HEK293 (cell line): ENCODE measurements at regions not wholly inside any gene's neighbourhood (a gene's known extent, or its start where the extent isn't known, plus 50 kb on each side); places are given as distances from the start of the nearest gene placed in this dataset.

Source experiments
- CTCF ChIA-PET: fragments of 350-600 bp; formaldehyde crosslinking; extraction: SDS; loops from one replicate; lab custom pipeline; 2021; ENCODE audit warnings: antibody characterized with exemption; lab: Yijun Ruan, JAX
- POLR2A ChIA-PET: fragments of 300-600 bp; formaldehyde crosslinking; extraction: SDS; loops from one replicate; lab custom pipeline; 2020; ENCODE audit warnings: antibody characterized with exemption, inconsistent platforms; lab: Yijun Ruan, JAX
- H3K27ac ChIP-seq: fragments of 200-500 bp; sonication (Bioruptor generic); 2 replicates; pipeline ENCODE4 v1.5.1; 2014; ENCODE audit warnings: low read depth, low read length, control low read depth, inconsistent platforms; ENCODE audit errors: extremely low read depth
- H3K36me3 ChIP-seq, 2 experiments: fragments of 200-500 bp in 1 of 2; sonication (Bioruptor generic) in 1 of 2; 1 replicate in 1 of 2; 2 replicates in 1 of 2; pipeline ENCODE4 v1.5.1; 2014 to 2017; ENCODE audit warnings: inconsistent platforms in 2 of 2, low read length in 2 of 2; ENCODE audit not compliant: control insufficient read depth in 2 of 2, insufficient read depth in 1 of 2
- H3K4me1 ChIP-seq: fragments of 200-500 bp; sonication (Bioruptor generic); 2 replicates; pipeline ENCODE4 v1.5.1; 2014; ENCODE audit warnings: mild to moderate bottlenecking, low read length, inconsistent platforms; ENCODE audit not compliant: control insufficient read depth, insufficient read depth
- H3K4me3 ChIP-seq: 2 replicates; pipeline ENCODE4 v1.5.1; 2011; ENCODE audit warnings: low read depth, mild to moderate bottlenecking, control low read depth, low read length, moderate library complexity
- H3K9me3 ChIP-seq: fragments of 200-500 bp; sonication (Bioruptor generic); 2 replicates; pipeline ENCODE4 v1.5.1; 2014; ENCODE audit warnings: low read depth, low read length, inconsistent platforms; ENCODE audit not compliant: control insufficient read depth, insufficient read depth
- BCL11B ChIP-seq: fragments of 450-650 bp; formaldehyde crosslinking; IDR thresholded peaks from 2 replicates; pipeline ENCODE4 v1.5.1; 2016; ENCODE audit warnings: low read depth, missing biosample characterization, missing genetic modification characterization
- ELK4 ChIP-seq: IDR thresholded peaks from 2 replicates; pipeline ENCODE4 v1.6.1; 2011; ENCODE audit warnings: mild to moderate bottlenecking, low read depth, low read length, borderline replicate concordance
- GLI4 ChIP-seq: fragments of 450-650 bp; formaldehyde crosslinking; IDR thresholded peaks from 2 replicates; pipeline ENCODE4 v1.5.1; 2016; ENCODE audit warnings: missing biosample characterization, missing genetic modification characterization
- RBAK ChIP-seq: fragments of 450-650 bp; formaldehyde crosslinking; IDR thresholded peaks from 2 replicates; pipeline ENCODE4 v1.5.1; 2016; ENCODE audit warnings: missing biosample characterization, missing genetic modification characterization
- SP7 ChIP-seq: fragments of 450-650 bp; formaldehyde crosslinking; IDR thresholded peaks from 2 replicates; pipeline ENCODE4 v1.5.1; 2016; ENCODE audit warnings: missing biosample characterization, missing genetic modification characterization
- ZBTB8A ChIP-seq: fragments of 450-650 bp; formaldehyde crosslinking; IDR thresholded peaks from 2 replicates; pipeline ENCODE4 v1.5.1; 2016; ENCODE audit warnings: missing biosample characterization, missing genetic modification characterization
- ZEB2 ChIP-seq: fragments of 450-650 bp; formaldehyde crosslinking; IDR thresholded peaks from 2 replicates; pipeline ENCODE4 v1.5.1; 2016; ENCODE audit warnings: missing biosample characterization, missing genetic modification characterization
- ZFP3 ChIP-seq: fragments of 450-650 bp; formaldehyde crosslinking; IDR thresholded peaks from 2 replicates; pipeline ENCODE4 v1.5.1; 2016; ENCODE audit warnings: low read depth, missing biosample characterization, missing genetic modification characterization
- ZFP41 ChIP-seq: fragments of 450-650 bp; formaldehyde crosslinking; IDR thresholded peaks from 2 replicates; pipeline ENCODE4 v1.5.1; 2016; ENCODE audit warnings: missing biosample characterization, missing genetic modification characterization, borderline replicate concordance
- ZNF10 ChIP-seq: fragments of 450-650 bp; formaldehyde crosslinking; IDR thresholded peaks from 2 replicates; pipeline ENCODE4 v1.5.1; 2017; ENCODE audit warnings: missing biosample characterization, missing genetic modification characterization
- ZNF112 ChIP-seq: fragments of 450-650 bp; formaldehyde crosslinking; IDR thresholded peaks from 2 replicates; pipeline ENCODE4 v1.5.0; 2017; ENCODE audit warnings: missing biosample characterization, missing genetic modification characterization
- ZNF132 ChIP-seq: fragments of 450-650 bp; formaldehyde crosslinking; IDR thresholded peaks from 2 replicates; pipeline ENCODE4 v1.5.1; 2017; ENCODE audit warnings: missing biosample characterization, missing genetic modification characterization, borderline replicate concordance
- ZNF138 ChIP-seq: fragments of 450-650 bp; formaldehyde crosslinking; IDR thresholded peaks from 2 replicates; pipeline ENCODE4 v1.5.1; 2016; ENCODE audit warnings: missing biosample characterization, missing genetic modification characterization, borderline replicate concordance
- ZNF146 ChIP-seq: fragments of 450-650 bp; formaldehyde crosslinking; IDR thresholded peaks from 2 replicates; pipeline ENCODE4 v1.5.1; 2016; ENCODE audit warnings: missing biosample characterization, missing genetic modification characterization
- ZNF157 ChIP-seq: fragments of 450-650 bp; formaldehyde crosslinking; IDR thresholded peaks from 2 replicates; pipeline ENCODE4 v1.5.1; 2016; ENCODE audit warnings: missing biosample characterization, missing genetic modification characterization
- ZNF324 ChIP-seq: fragments of 450-650 bp; formaldehyde crosslinking; IDR thresholded peaks from 2 replicates; pipeline ENCODE4 v1.5.1; 2016; ENCODE audit warnings: missing biosample characterization, missing genetic modification characterization
- ZNF449 ChIP-seq: fragments of 450-650 bp; formaldehyde crosslinking; IDR thresholded peaks from 2 replicates; pipeline ENCODE4 v1.5.1; 2017; ENCODE audit warnings: missing biosample characterization, mild to moderate bottlenecking, missing genetic modification characterization, moderate library complexity
- ZNF510 ChIP-seq: fragments of 450-650 bp; formaldehyde crosslinking; IDR thresholded peaks from 2 replicates; pipeline ENCODE4 v1.5.1; 2018; ENCODE audit warnings: mild to moderate bottlenecking, missing genetic modification characterization, missing biosample characterization; ENCODE audit not compliant: insufficient replicate concordance
- ZNF544 ChIP-seq: fragments of 450-650 bp; formaldehyde crosslinking; IDR thresholded peaks from 2 replicates; pipeline ENCODE4 v1.5.0; 2017; ENCODE audit warnings: missing biosample characterization, missing genetic modification characterization
- ZNF560 ChIP-seq: fragments of 450-650 bp; formaldehyde crosslinking; IDR thresholded peaks from 2 replicates; pipeline ENCODE4 v1.5.1; 2017; ENCODE audit warnings: missing biosample characterization, missing genetic modification characterization, borderline replicate concordance
- ZNF624 ChIP-seq: fragments of 450-650 bp; formaldehyde crosslinking; IDR thresholded peaks from 2 replicates; pipeline ENCODE4 v1.5.1; 2017; ENCODE audit warnings: missing biosample characterization, missing genetic modification characterization
- ZNF664 ChIP-seq: fragments of 450-650 bp; formaldehyde crosslinking; IDR thresholded peaks from 2 replicates; pipeline ENCODE4 v1.5.1; 2016; ENCODE audit warnings: missing biosample characterization, missing genetic modification characterization
- ZNF747 ChIP-seq: fragments of 450-650 bp; formaldehyde crosslinking; IDR thresholded peaks from 2 replicates; pipeline ENCODE4 v1.5.1; 2016; ENCODE audit warnings: missing biosample characterization, missing genetic modification characterization
- ZNF768 ChIP-seq: fragments of 450-650 bp; formaldehyde crosslinking; IDR thresholded peaks from 2 replicates; pipeline ENCODE4 v1.5.1; 2018; ENCODE audit warnings: missing biosample characterization, mild to moderate bottlenecking, missing genetic modification characterization
- ZSCAN30 ChIP-seq: fragments of 450-650 bp; IDR thresholded peaks from 2 replicates; pipeline ENCODE4 v1.5.1; 2018; ENCODE audit warnings: missing biosample characterization, mild to moderate bottlenecking, missing genetic modification characterization, moderate library complexity
- TF ChIP-seq, protein P1 (sequence below): fragments of 450-650 bp; formaldehyde crosslinking; IDR thresholded peaks from 2 replicates; pipeline ENCODE4 v1.5.1; 2016; ENCODE audit warnings: missing biosample characterization, missing genetic modification characterization
- TF ChIP-seq, protein P2 (sequence below): fragments of 450-650 bp; formaldehyde crosslinking; conservative IDR thresholded peaks from 2 replicates; pipeline ENCODE4 v1.5.1; 2016; ENCODE audit warnings: low read depth, missing biosample characterization, missing genetic modification characterization

GRCh38 chr13:33612641-33613638 is 205.0 kb upstream of the RFC3 start:
- H3K9me3 ChIP-seq = no peaks in the 10 kb centered on the region
- H3K4me3 ChIP-seq = no peak overlapping the region
- H3K27ac ChIP-seq = no peak overlapping the region
- TF ChIP-seq ZEB2 (tag by site-specific recombination) (no peak), ZNF10 (tag by site-specific recombination) (no peak), ZNF138 (tag by site-specific recombination) (no peak), ZNF157 (tag by site-specific recombination) (no peak), RBAK (tag by site-specific recombination) (no peak), ZNF560 (no peak), ZNF324 (tag by site-specific recombination) (no peak), ELK4 (no peak), ZSCAN30 (tag by site-specific recombination) (no peak), ZNF146 (tag by site-specific recombination) (no peak), ZNF112 (tag by site-specific recombination) (no peak)
- TF ChIP-seq, protein P1, sequence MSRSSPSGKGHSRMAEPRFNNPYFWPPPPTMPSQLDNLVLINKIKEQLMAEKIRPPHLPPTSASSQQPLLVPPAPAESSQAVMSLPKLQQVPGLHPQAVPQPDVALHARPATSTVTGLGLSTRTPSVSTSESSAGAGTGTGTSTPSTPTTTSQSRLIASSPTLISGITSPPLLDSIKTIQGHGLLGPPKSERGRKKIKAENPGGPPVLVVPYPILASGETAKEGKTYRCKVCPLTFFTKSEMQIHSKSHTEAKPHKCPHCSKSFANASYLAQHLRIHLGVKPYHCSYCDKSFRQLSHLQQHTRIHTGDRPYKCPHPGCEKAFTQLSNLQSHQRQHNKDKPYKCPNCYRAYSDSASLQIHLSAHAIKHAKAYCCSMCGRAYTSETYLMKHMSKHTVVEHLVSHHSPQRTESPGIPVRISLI = no peak
- H3K36me3 ChIP-seq = no peaks in the 10 kb centered on the region
- ChIA-PET POLR2A (no interaction called here), CTCF (interaction anchor here (0.6 kb wide), 1 partner anchor 34 kb away, joined by 3 read pairs; no protein-coding TSS in a partner anchor)
- H3K4me1 ChIP-seq = no peaks in the 10 kb centered on the region

DNA sequence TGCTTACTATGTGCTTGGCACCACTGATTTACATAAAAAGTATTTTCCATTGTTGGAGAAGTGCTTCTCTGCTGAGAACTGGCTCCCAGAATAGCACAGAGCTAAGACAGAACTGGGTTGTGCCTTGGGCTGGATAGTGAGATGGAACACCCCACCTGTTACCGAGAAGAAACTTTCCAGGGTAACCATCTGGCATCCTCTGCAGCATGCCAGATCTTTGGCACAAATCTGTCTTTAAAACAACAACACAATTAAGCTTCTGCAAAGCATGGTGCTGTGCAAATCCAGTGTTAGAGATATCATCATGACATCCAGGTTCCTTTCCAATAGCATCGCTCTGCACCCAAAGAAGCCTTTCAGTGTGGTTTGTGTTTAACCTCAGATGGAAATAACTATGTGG is 202.5 kb upstream of the RFC3 start:
- H3K4me3 ChIP-seq = no peak overlapping the region
- ChIA-PET POLR2A (no interaction called here), CTCF (no interaction called here)
- H3K9me3 ChIP-seq = no peaks in the 10 kb centered on the region
- H3K36me3 ChIP-seq = no peaks in the 10 kb centered on the region
- no peaks in the 10 kb centered on the region for H3K4me1 ChIP-seq
- no peak overlapping the region for H3K27ac ChIP-seq
- TF ChIP-seq ZNF510 (tag by site-specific recombination) (no peak), ZNF544 (tag by site-specific recombination) (no peak), SP7 (no peak), ZNF10 (tag by site-specific recombination) (no peak), ZNF747 (tag by site-specific recombination) (no peak), ZBTB8A (tag by site-specific recombination) (no peak), BCL11B (tag by site-specific recombination) (no peak), ZFP3 (no peak), ZNF664 (tag by site-specific recombination) (no peak), ZNF624 (tag by site-specific recombination) (no peak), ZNF768 (tag by site-specific recombination) (no peak), GLI4 (no peak), ZNF449 (tag by site-specific recombination) (no peak), ZNF132 (tag by site-specific recombination) (no peak), ZFP41 (tag by site-specific recombination) (no peak)
- TF ChIP-seq, protein P2, sequence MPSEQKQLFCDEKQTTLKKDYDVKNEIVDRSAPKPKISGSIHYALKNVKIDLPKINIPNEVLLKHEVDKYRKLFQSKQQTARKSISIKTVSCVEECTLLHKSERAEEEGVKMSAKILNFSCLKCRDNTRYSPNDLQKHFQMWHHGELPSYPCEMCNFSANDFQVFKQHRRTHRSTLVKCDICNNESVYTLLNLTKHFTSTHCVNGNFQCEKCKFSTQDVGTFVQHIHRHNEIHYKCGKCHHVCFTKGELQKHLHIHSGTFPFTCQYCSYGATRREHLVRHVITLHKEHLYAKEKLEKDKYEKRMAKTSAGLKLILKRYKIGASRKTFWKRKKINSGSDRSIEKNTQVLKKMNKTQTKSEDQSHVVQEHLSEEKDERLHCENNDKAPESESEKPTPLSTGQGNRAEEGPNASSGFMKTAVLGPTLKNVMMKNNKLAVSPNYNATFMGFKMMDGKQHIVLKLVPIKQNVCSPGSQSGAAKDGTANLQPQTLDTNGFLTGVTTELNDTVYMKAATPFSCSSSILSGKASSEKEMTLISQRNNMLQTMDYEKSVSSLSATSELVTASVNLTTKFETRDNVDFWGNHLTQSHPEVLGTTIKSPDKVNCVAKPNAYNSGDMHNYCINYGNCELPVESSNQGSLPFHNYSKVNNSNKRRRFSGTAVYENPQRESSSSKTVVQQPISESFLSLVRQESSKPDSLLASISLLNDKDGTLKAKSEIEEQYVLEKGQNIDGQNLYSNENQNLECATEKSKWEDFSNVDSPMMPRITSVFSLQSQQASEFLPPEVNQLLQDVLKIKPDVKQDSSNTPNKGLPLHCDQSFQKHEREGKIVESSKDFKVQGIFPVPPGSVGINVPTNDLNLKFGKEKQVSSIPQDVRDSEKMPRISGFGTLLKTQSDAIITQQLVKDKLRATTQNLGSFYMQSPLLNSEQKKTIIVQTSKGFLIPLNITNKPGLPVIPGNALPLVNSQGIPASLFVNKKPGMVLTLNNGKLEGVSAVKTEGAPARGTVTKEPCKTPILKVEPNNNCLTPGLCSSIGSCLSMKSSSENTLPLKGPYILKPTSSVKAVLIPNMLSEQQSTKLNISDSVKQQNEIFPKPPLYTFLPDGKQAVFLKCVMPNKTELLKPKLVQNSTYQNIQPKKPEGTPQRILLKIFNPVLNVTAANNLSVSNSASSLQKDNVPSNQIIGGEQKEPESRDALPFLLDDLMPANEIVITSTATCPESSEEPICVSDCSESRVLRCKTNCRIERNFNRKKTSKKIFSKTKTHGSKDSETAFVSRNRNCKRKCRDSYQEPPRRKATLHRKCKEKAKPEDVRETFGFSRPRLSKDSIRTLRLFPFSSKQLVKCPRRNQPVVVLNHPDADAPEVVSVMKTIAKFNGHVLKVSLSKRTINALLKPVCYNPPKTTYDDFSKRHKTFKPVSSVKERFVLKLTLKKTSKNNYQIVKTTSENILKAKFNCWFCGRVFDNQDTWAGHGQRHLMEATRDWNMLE (tag by site-specific recombination) = no peak
